ENCODE measurements at regions not wholly inside any gene's neighbourhood (a gene's known extent, or its start where the extent isn't known, plus 50 kb on each side); places are given as distances from the start of the nearest gene placed in this dataset.
"Not testable (repeated sequence)": the region's sequence is repeated elsewhere in the genome, so short reads cannot be mapped to it uniquely, and the experiment has no call there.

GRCh38 chr4:49229243-49229642, 243.2 kb downstream of the CWH43 start:
- not testable (repeated sequence) for DNase-seq

- not testable (repeated sequence) for DNase-seq
Measured at GRCh38 chr4:49229713-49230112, 243.6 kb downstream of the CWH43 start.

DNA sequence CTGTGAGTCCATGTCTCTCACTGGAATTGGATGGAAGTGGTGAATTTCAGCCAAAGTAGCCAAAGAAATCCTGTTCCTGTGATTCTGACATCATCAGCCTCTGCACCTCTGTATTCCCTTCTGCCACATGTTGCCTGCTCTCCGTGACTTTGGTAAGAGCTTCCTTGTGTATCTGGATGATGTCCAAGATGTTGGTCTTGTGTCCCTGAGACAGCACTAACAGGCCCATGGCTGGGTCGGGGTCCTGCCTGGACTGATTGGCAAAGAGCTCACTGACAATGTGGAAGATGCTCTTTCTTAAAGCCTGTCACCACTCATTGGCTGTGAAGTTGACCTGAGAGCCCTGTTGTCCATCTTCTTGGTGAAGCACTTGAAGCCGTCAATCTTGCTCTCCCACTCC, 247.3 kb downstream of the CWH43 start:
- not testable (repeated sequence) for DNase-seq

- not testable (repeated sequence) for DNase-seq
Measured at GRCh38 chr4:49233749-49234148, 247.7 kb downstream of the CWH43 start.

DNA sequence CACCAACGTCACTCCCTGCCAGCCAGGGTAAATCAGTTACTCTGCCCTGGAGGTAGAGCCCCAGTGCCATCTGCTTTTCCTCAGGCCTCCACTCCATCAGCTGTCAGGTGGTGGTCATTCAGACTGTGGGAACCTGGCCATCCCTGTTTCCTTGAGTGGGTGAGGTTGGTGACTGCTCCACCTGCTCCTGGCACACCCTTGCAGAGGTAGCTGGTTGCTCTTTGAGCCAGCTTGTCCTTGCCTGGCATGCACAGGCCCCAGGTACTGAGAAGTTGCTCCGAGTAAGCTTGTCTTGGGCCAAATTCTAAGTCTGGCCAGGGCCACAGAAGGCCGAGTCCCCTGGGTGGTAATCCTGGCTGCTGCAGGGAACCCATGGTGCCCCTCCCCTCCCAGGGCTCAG, 248.3 kb downstream of the CWH43 start:
- DNase-seq = not testable (repeated sequence)

DNA sequence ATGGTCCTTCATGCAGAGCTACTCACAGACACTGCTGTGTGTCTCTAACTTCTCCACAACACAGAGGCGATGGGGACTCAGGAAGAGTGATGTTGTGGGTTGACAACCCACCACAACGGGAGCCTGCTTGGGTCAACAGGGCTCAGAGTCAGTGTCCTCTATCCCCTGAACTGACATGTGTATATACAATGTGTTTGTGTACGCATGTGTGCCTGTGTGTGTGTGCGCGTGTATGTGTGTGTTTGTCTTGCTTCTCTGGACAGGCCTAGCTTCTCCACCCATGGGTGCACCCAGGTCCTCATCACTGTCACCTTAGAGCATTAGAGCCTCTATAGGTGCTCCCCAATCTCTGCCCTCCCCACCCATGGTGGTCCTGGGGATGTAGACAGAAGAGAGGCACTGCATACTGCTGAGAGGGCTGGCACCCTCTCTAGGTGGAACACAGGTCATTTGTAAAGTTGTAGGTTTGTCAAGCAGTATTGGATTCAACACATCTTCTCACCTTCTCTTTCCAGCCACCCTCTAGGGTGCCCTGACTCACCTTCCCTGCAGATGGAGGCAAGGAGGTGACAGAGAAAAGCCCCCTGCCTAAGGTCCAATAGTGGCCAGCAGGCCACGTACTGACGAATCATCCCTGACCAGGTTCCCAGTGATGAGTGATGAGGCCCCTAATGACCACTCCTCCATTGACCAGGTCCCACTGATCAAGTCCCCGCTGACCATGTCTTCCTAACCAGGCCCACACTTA, 249.5 kb downstream of the CWH43 start:
- not testable (repeated sequence) for DNase-seq

GRCh38 chr4:49236474-49236873, 250.4 kb downstream of the CWH43 start:
- DNase-seq = not testable (repeated sequence)

DNA sequence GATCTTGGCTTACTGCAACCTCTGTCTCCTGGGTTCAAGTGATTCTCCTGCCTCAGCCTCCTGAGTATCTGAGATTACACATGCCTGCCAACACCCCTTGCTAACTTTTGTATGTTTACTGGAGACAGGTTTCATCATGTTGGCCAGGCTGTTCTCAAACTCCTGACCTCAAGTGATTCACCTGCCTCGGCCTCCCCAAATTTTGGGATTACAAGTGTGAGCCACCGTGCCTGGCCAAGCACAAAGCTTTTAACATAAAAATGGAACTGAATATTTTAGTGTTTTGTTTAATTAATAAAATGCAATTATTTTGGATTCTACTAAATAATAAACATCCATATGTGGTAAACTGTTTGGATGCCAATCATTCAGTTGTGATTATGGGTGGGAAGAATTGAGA, 255.2 kb downstream of the CWH43 start:
- DNase-seq = not testable (repeated sequence)

- not testable (repeated sequence) for DNase-seq
Measured at GRCh38 chr4:49262786-49263185, 276.7 kb downstream of the CWH43 start.

DNA sequence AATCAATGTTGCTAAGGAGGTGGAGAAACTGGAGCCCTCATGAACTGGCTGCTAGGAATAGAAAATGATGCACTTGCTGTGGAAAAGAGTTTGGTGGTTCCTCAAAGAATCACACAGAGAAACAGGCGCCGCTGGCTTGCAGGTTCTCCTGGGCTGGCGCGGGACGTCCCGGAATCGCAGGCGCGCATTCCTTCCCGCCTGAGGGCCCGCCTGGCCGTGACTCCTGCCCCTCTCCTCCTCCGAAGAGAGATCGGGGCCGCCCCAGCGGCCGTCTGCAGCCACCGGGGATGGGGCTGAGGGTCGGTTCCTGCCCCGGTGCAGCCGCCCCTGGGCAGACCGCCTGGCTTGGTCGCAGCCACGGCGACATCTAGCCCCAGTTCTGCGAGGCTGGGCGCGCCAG, 284.4 kb downstream of the CWH43 start:
- not testable (repeated sequence) for DNase-seq

- DNase-seq = not testable (repeated sequence)
Measured at GRCh38 chr4:49270912-49271311, 284.8 kb downstream of the CWH43 start.

DNA sequence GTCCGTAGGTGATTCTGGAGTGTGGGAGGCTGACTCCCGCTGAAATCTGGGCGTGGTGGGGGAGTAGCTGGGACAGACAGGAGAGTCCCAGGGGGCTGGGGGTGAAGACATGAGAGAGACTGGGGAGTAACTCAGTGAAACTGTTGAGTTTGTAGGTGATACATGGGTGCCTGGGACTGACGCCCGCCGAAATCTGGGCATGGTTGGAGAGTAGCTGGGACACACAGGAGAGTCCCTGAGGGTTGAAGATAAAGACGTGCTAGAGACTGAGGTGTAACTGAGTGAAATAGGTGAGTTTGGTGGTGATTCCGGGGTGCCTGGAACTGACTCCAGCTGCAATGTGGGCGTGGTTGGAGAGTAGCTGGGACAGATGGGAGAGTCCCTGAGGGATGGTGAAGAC, 299.8 kb downstream of the CWH43 start:
- DNase-seq = not testable (repeated sequence)

DNA sequence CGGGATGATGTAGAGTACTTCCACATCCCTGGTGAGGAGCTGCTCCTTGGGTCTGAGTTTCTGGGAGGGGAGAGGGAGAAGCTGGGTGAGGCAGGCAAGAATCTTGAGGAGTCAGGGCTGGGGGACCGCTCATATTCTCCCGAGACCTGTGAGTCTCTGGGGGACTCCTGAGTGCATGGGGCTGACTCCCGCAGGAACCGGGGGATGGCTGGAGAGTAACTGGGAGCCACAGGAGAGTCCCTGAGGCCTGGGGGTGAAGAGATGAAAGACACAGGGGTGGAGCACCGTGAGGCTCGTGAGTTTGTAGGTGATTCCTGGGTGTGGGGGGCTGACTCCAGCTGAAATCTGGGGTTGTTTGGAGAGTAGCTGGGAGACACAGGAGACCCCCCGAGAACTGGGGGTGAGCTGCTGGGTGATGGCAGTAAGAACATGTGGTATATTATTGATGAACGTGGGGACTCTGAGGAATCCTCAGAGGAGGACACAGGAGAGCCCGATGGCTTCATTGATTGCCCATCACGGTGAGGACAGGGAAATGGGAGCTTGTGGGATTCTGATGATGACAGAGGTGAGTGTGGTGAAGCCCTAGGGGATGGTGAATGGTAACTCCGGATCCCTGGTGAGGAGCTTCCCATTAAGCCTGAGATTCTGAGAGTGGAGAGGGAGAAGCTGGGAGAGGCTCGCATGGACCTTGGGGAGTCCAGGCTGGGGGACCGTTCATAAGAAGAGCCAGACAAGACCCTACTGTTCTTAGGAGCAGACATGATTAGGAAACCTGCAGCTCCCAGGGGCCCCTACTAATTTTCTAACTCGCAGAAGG, 301.1 kb downstream of the CWH43 start:
- DNase-seq = peak in 1 of 3 donors; percentile 18

DNA sequence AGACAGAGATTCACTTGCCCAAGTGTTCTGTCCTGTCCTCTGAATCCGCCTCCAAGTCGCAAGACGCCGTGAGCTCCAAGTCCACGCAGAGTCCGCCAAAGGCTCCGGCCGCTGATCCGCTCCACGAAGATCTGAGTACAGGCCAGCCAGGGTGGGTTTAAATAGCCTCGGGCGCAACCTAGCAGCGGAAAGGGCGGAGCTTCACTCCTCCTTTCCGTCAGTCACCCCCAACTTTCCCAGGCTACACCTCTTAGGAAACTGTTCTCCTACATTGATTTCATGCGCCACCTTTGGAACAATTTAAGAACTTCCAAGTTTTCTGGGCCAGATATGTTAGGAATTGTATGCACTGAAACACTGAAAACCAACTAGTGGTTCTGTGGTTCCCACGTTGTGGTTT, 301.8 kb downstream of the CWH43 start:
- DNase-seq = peak in 1 of 3 donors; percentile 17

DNA sequence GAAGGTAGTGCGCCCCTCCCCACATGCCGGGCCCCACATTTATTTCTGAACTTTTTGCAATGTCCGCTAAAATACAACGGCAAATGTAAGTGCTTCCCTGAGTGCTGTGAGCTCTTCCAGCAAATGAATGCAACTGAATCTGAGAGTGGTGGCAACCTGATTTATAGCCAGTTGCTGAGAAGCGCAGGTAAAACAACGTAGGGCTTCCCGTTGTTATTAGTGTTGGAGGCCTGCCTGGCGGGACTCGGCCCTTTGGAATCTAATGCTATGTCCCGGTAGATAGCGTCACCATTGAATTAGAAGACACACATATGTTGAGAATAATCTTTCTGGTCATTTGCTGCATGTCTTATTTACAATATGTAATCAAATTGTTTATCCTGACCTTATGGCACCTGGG, 302.7 kb downstream of the CWH43 start:
- DNase-seq = peak in 1 of 3 donors; percentile 18

DNA sequence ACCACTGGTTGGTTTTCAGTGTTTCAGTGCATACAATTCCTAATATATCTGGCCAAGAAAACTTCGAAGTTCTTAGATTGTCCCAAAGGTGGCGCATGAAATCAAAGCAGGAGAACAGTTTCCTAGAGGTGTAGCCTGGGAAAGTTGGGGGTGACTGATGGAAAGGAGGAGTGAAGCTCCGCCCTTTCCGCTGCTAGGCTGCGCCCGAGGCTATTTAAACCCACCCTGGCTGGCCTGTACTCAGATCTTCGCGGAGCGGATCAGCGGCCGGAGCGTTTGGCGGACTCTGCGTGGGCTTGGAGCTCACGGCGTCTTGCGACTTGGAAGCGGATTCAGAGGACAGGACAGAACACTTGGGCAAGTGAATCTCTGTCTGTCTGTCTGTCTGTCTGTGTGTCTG, 328.7 kb downstream of the CWH43 start:
- DNase-seq = not testable (repeated sequence)

DNA sequence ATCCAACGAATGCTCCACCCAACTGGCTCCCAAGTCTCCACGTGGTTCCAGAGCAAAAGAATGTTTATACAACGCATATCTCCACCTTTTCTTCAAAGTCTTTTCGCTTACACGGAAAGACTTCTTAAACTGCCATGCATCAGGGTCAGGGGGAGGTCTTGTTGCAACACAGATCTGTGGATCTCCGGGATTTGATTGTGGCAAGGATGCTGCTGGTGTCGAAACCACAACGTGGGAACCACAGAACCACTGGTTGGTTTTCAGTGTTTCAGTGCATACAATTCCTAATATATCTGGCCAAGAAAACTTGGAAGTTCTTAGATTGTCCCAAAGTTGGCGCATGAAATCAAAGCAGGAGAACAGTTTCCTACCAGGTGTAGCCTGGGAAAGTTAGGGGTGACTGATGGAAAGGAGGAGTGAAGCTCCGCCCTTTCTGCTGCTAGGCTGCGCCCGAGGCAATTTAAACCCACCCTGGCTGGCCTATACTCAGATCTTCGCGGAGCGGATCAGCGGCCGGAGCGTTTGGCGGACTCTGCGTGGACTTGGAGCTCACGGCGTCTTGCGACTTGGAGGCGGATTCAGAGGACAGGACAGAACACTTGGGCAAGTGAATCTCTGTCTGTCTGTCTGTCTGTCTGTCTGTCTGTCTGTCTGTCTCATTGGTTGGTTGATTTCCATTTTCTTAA, 334.8 kb downstream of the CWH43 start:
- DNase-seq = not testable (repeated sequence)

DNA sequence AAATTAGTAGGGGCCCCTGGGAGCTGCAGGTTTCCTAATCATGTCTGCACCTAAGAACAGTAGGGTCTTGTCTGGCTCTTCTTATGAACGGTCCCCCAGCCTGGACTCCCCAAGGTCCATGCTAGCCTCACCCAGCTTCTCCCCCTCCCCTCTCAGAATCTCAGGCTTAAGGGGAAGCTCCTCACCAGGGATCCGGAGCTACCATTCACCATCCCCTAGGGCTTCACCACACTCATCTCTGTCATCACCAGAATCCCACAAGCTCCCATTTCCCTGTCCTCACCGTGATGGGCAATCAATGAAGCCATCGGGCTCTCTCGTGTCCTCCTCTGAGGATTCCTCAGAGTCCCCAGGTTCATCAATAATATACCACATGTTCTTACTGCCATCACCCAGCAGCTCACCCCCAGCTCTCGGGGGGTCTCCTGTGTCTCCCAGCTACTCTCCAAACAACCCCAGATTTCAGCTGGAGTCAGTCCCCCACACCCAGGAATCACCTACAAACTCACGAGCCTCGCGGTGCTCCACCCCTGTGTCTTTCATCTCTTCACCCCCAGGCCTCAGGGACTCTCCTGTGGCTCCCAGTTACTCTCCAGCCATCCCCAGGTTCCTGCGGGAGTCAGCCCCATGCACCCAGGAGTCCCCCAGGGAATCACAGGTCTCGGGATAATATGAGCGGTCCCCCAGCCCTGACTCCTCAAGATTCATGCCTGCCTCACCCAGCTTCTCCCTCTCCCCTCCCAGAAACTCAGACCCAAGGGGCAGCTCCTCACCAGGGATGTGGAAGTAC, 335.6 kb downstream of the CWH43 start:
- DNase-seq = not testable (repeated sequence)

DNA sequence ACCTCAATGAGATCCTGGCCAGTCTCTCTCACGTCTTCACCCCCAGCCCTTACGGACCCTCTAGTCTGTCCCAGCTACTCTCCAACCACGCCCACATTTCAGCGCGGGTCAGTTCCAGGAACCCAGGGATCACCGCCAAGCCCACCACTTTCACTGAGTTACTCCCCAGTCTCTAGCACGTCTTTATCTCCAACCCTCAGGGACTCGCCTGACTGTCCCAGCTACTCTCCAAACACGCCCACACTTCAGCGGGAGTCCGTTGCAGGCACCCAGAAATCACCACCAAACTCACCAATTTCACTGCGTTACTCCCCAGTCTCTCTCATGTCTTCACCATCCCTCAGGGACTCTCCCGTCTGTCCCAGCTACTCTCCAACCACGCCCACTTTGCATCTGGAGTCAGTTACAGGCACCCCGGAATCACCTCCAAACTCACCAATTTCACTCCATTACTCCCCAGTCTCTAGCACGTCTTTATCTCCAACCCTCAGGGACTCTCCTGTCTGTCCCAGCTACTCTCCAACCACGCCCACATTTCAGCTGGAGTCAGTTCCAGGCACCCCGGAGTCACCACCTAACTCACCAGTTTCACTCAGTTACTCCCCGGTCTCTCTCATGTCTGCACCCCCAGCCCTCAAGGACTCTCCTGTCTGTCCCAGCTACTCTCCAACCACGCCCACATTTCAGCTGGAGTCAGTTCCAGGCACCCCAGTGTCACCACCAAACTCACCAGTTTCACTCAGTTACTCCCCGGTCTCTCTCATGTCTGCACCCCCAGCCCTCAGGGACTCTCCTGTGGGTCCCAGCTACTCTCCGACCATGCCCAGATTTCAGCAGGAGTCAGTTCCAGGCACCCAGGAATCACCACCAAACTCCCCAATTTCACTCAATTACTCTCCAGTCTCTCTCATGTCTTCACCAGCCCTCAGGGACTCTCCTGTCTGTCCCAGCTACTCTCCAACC, 336.8 kb downstream of the CWH43 start:
- not testable (repeated sequence) for DNase-seq

- DNase-seq = not testable (repeated sequence)
Measured at GRCh38 chr4:49323573-49323940, 337.5 kb downstream of the CWH43 start.
